ENCODE measurements at regions not wholly inside any gene's neighbourhood (a gene's known extent, or its start where the extent isn't known, plus 50 kb on each side); places are given as distances from the start of the nearest gene placed in this dataset.

- no peak for DNase-seq
- Histone ChIP-seq H3K36me3 (ENCODE audit: control insufficient read depth, insufficient read depth, low read length) (no peaks in the 10 kb centered on the region), H3K27ac (ENCODE audit: low read length) (no peak overlapping the region), H3K4me1 (ENCODE audit: control insufficient read depth, insufficient read depth, low read length) (no peaks in the 10 kb centered on the region), H3K4me3 (ENCODE audit: low read length) (no peak overlapping the region), H3K27me3 (ENCODE audit: control insufficient read depth, insufficient read depth, low read length) (no peaks in the 10 kb centered on the region), H3K9me3 (ENCODE audit: control insufficient read depth, insufficient read depth, low read length) (no peaks in the 10 kb centered on the region)
- intact Hi-C loops (cut with micrococcal nuclease), result no loop called here
- no peak for TF ChIP-seq CTCF (IDR thresholded peaks at IDR 0.05)
- no peak for ATAC-seq
- Mint-ChIP-seq H3K4me3 (no peak overlapping the region), H3K9me3 (peaks cover 0 to 4% of the 10 kb centered on the region in 2 donors), H3K27ac (no peak overlapping the region), H3K27me3 (ENCODE audit: low read depth in 2 of 2) (peaks cover 7 to 34% of the 10 kb centered on the region in 2 donors), H3K36me3 (no peaks in the 10 kb centered on the region), H3K4me1 (no peaks in the 10 kb centered on the region)
- WGBS (ENCODE audit: insufficient coverage), result 84% methylated on average over 4 of the region's 4 CpGs
Measured at GRCh38 chr9:88643931-88644330, 109.0 kb downstream of the NXNL2 start.

DNA sequence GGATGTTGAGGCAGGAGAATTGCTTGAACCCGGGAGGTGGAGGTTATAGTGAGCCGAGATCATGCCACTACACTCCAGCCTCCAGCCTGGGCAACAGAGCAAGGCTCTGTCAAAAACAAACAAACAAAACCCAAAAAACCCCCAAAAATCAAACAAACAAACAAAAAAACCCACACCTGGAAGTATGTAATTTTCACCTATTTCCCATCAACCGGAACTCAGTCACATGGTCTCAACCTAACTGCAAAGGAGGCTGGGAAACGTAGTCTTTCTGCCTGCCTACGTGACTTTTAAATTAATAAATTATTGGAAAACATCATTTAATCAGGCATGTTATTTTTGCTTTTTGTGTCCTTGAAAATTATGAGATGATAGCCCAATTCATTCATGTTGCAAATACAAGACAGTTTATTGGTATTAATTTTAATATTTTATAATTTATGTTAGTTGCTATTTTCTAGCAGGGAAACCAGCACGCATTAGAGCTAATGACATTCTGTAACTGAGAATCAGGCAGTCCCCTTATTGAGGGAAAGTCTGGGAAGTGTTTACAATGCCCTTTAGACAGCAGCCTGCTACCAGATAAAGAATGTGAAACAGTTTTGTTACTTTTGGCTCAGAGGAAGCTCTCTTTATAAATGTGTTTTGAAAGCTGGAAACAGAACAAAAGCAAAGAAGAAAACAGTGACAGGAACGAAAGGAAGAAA is 110.3 kb downstream of the NXNL2 start:
- Histone ChIP-seq H3K27me3 (ENCODE audit: control insufficient read depth, insufficient read depth, low read length) (no peaks in the 10 kb centered on the region), H3K27ac (ENCODE audit: low read length) (no peak overlapping the region), H3K4me1 (ENCODE audit: control insufficient read depth, insufficient read depth, low read length) (no peaks in the 10 kb centered on the region), H3K36me3 (ENCODE audit: control insufficient read depth, insufficient read depth, low read length) (no peaks in the 10 kb centered on the region), H3K9me3 (ENCODE audit: control insufficient read depth, insufficient read depth, low read length) (no peaks in the 10 kb centered on the region), H3K4me3 (ENCODE audit: low read length) (no peak overlapping the region)
- no peak for TF ChIP-seq CTCF (IDR thresholded peaks at IDR 0.05)
- Mint-ChIP-seq H3K36me3 (no peaks in the 10 kb centered on the region), H3K27ac (no peak overlapping the region), H3K4me3 (no peak overlapping the region), H3K4me1 (no peaks in the 10 kb centered on the region), H3K9me3 (peaks cover 0 to 4% of the 10 kb centered on the region in 2 donors), H3K27me3 (ENCODE audit: low read depth in 2 of 2) (peaks cover 7 to 46% of the 10 kb centered on the region in 2 donors)
- DNase-seq (no peak), ATAC-seq (no peak)
- WGBS (ENCODE audit: insufficient coverage), result 79% methylated on average over 5 of the region's 7 CpGs
- intact Hi-C loops (cut with micrococcal nuclease), result no loop called here

DNA sequence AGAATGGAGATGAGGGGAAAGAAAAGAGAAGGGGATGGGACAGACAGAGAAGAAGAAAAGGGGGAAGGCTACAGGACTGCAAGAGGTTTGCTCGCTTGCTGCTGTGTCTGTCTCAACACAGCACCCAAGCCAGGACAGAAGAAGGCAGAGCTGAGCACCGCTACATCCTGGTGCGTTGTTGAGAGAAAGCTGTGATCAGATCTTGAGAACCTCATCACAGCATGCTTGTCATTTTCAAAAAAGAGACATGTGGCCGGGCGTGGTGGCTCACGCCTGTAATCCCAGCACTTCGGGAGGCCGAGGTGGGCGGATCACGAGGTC is 110.9 kb downstream of the NXNL2 start:
- Mint-ChIP-seq H3K9me3 (peaks cover 0 to 4% of the 10 kb centered on the region in 2 donors), H3K4me1 (no peaks in the 10 kb centered on the region), H3K36me3 (no peaks in the 10 kb centered on the region), H3K27ac (no peak overlapping the region), H3K27me3 (ENCODE audit: low read depth in 2 of 2) (peaks cover 7 to 46% of the 10 kb centered on the region in 2 donors), H3K4me3 (no peak overlapping the region)
- Histone ChIP-seq H3K27ac (ENCODE audit: low read length) (no peak overlapping the region), H3K36me3 (ENCODE audit: control insufficient read depth, insufficient read depth, low read length) (no peaks in the 10 kb centered on the region), H3K4me1 (ENCODE audit: control insufficient read depth, insufficient read depth, low read length) (no peaks in the 10 kb centered on the region), H3K4me3 (ENCODE audit: low read length) (no peak overlapping the region), H3K27me3 (ENCODE audit: control insufficient read depth, insufficient read depth, low read length) (no peaks in the 10 kb centered on the region), H3K9me3 (ENCODE audit: control insufficient read depth, insufficient read depth, low read length) (no peaks in the 10 kb centered on the region)
- TF ChIP-seq CTCF (IDR thresholded peaks at IDR 0.05), result no peak
- DNase-seq, result no peak
- ATAC-seq, result no peak
- intact Hi-C loops (cut with micrococcal nuclease), result no loop called here
- WGBS (ENCODE audit: insufficient coverage), result 92% methylated on average over 10 of the region's 10 CpGs
